CD4-positive, alpha-beta T cell treated with Interleukin-17A for 1 hour (primary cell): ENCODE measurements at regions not wholly inside any gene's neighbourhood (a gene's known extent, or its start where the extent isn't known, plus 50 kb on each side); places are given as distances from the start of the nearest gene placed in this dataset.
A peak's percentile ranks its signal among the peaks of the same experiment; 100 is the strongest.
"Not testable (repeated sequence)": the region's sequence is repeated elsewhere in the genome, so short reads cannot be mapped to it uniquely, and the experiment has no call there.

Experiments
- DNase-seq: peaks from one replicate; pipeline ENCODE4 v3.0.0-alpha.2; 2020

- no peak for DNase-seq
Measured at GRCh38 chr1:31485166-31485565, 72.2 kb downstream of the SERINC2 start.

DNA sequence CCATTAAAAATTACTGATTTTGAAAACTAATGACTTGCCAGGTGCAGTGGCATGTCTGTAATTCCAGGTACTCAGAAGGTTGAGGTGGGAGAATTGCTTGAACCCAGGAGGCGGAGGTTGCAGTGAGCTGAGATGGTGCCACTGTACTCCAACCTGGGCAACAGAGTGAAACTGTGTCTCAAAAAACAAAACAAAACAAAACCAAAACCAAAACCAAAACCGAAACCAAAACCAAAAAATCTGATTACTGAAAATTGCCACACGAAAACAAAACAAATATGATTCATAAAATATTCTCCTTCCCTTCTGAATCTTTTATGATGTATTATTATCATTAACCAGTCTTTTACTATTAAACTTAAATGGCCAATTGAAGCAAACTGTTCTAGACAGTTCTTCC, 74.1 kb downstream of the SERINC2 start:
- peak; percentile 61 for DNase-seq

- no peak for DNase-seq
Measured at GRCh38 chr1:31487721-31488293, 74.8 kb downstream of the SERINC2 start.

GRCh38 chr1:31488528-31488927, 75.5 kb downstream of the SERINC2 start:
- no peak for DNase-seq

- not testable (repeated sequence) for DNase-seq
Measured at GRCh38 chr1:31489575-31489974, 76.6 kb downstream of the SERINC2 start.

GRCh38 chr1:31490596-31490995, 77.6 kb downstream of the SERINC2 start:
- DNase-seq: not testable (repeated sequence)

DNA sequence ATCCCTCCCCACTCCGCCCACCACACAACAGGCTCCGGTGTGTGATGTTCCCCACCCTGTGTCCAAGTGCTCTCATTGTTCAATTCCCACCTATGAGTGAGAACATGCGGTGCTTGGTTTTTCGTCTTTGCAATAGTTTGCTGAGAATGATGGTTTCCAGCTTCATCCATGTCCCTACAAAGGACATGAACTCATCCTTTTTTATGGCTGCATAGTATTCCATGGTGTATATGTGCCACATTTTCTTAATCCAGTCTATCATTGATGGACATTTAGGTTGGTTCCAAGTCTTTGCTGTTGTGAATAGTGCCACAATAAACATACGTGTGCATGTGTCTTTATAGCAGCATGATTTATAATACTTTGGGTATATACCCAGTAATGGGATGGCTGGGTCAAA, 81.0 kb upstream of the TINAGL1 start:
- DNase-seq: not testable (repeated sequence)

DNA sequence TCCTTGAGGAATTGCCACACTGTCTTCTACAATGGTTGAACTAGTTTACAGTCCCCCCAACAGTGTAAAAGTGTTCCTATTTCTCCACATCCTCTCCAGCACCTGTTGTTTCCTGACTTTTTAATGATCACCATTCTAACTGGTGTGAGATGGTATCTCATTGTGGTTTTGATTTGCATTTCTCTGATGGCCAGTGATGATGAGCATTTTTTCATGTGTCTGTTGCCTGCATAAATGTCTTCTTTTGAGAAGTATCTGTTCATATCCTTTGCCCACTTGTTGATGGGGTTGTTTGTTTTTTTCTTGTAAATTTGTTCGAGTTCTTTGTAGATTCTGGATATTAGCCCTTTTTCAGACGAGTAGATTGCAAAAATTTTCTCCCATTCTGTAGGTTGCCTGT, 80.5 kb upstream of the TINAGL1 start:
- not testable (repeated sequence) for DNase-seq

DNA sequence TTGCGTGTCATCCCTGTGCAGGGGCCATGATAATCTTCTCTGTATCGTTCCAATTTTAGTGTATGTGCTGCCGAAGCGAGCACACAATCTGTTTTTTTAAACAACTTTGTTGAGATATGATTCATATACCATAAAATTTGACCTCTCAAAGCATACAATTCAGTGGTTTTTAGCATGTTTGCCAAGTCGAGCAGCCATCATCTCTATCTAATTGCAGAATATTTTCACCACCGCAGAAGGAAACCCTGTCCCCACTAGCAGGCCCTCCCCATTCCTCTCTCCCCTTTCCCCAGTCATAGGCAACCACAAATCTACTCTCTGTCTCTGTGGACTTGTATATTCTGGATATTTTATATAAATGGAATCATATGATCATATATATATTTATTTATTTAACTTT, 78.7 kb upstream of the TINAGL1 start:
- DNase-seq: no peak

GRCh38 chr1:31498376-31499040, 77.8 kb upstream of the TINAGL1 start:
- no peak for DNase-seq

GRCh38 chr1:31501505-31501904, 74.8 kb upstream of the TINAGL1 start:
- no peak for DNase-seq

- no peak for DNase-seq
Measured at GRCh38 chr1:31502253-31502652, 74.1 kb upstream of the TINAGL1 start.

GRCh38 chr1:31502926-31503511, 73.3 kb upstream of the TINAGL1 start:
- no peak for DNase-seq

- no peak for DNase-seq
Measured at GRCh38 chr1:31503570-31503969, 72.7 kb upstream of the TINAGL1 start.

- no peak for DNase-seq
Measured at GRCh38 chr1:31504001-31504400, 72.3 kb upstream of the TINAGL1 start.

GRCh38 chr1:31505911-31506497, 70.3 kb upstream of the TINAGL1 start:
- DNase-seq: peak; percentile 11

GRCh38 chr1:31507221-31507620, 69.1 kb upstream of the TINAGL1 start:
- DNase-seq: no peak

DNA sequence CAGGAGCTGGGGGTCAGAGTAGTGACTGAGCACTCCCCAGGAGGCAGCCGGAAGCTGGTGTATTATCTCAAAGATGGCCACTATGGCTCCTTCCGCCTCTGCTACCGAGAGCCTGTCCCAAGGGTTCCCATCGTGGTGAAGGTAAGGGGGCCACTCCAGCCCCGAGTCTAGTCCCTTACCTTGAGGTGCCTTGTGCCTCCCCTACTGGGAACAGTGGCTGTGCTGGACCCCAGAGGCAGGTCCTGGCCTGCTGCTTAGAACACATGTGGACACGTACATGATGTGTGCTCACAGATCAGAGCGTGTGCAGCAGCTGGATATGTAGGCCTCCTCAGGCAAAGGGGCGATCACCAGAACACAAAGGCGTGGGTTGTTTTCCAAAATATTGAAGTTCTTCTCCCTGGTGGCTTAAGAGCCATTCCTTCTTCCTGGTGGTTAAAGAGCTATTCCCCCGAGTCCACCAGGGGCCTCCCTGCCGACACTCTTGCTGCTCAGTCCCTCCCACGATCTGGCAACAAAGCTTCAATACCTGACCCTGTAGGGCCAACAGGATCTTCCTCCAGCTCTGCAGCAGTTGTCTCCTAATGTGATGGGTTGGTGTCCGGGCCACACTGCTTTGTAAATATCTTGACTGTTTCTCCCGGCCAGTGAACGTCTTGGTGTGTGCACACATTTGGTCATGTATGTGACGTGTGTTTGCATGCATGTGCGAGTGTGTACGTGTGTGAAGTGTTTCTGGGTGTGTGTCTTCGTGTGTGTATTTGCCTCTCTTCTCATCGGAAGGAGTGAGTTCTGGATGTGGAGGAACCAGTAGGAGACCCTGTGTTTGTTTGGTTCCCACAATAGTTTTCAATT, 68.4 kb upstream of the TINAGL1 start:
- DNase-seq: no peak

DNA sequence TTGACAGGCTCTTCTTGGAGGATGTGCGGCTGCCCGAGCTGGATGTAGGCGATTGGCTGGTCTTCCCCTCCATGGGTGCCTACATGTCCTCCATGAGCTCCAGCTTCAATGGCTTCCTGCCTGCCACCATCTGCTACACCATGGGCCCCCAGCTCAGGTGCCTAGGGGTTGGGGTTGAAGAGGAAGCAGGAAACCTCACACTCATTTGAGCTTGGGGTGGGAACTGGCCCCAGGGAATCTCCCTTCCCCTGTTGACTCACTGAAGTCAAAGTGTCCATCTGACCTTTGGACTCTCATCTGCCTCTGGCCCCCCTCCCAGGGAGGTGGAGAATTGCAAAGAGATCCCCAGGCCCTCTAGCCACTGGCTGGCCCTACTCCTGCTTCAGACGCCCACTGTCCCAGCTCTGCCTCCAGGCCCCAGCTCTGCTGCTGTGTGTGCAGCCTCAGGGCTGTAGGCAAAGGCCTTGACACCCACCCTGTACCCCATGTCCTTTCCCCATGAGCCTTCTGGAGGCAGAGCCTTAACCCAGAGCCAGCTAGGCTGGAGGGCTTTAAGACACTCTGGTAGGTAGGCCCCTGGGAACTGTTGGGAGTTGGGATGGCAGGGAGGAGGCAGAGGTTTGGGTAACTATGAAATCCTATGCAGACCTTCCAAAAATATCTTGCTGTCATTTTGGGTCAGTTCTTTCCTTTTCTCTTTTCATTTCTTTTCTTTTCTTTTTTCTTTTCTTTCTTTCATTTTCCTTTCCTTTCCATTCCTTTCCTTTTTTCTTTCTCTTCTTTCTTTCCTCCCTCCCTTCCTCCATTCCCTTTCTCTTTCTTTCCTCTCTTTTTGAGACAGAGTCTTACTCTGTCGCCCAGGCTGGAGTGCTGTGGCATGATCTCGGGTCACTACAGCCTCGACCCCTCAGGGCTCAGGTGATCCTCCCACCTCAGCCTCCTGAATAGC, 66.9 kb upstream of the TINAGL1 start:
- DNase-seq: no peak

GRCh38 chr1:31510304-31510703, 66.0 kb upstream of the TINAGL1 start:
- no peak for DNase-seq

GRCh38 chr1:31510853-31511789, 65.2 kb upstream of the TINAGL1 start:
- DNase-seq: no peak
